ENCODE measurements at regions not wholly inside any gene's neighbourhood (a gene's known extent, or its start where the extent isn't known, plus 50 kb on each side); places are given as distances from the start of the nearest gene placed in this dataset.

DNA sequence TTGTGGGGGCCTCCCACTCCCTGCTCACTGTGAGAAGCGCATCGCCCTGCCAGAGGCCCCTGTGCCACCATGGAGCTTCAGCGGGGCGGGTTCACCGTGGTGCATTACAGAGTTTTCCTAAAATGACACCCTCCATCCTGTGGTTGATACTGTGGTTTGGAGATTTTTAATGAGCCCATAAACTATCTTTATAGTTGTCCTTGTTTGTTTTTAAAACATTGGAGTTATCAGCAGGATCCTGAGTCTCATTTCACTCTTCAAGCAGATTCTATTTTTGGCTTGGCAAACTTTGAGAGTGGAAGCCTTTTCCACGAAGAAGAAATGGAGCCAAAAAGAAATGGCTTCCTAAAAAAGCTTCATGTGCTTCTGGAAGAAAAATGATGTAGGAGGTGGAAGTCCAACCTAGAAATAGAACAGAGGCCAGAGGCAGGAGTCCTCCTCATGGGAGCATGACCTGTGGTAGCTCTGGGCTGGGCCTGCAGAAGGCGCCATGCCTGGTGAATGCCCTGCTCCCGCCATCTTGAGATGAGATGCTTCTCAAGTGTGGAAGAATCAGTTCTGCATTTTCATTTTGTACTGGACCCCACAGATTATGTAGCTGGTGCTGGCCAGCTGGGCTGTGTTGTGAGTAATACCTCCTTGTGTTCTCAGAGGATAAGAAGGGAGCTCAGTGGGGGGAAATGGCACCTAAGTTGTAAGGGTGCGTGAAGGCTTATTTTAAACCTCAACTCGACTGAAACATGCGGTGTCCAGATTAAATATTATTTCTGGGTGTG is 79.0 kb upstream of the RAI14 start:
- Mint-ChIP-seq H3K4me1 (no peaks in the 10 kb centered on the region), H3K27me3 (ENCODE audit: low read depth in 3 of 3) (peaks cover 0 to 11% (median 0%) of the 10 kb centered on the region in 3 donors), H3K27ac (no peak overlapping the region), H3K36me3 (no peaks in the 10 kb centered on the region), H3K4me3 (no peak overlapping the region), H3K9me3 (peaks cover 0 to 30% (median 10%) of the 10 kb centered on the region in 7 donors)
- H3K9ac ChIP-seq (ENCODE audit: insufficient read depth, low read length, poor library complexity, severe bottlenecking), result no peak overlapping the region
- no peaks in the 10 kb centered on the region for H3K27me3 ChIP-seq (ENCODE audit: control insufficient read depth in 2 of 2, insufficient read depth in 2 of 2, low read length in 2 of 2)
- H3K4me2 ChIP-seq (replicated peaks; ENCODE audit: extremely low read depth, low read length, poor library complexity, severe bottlenecking), result no peak overlapping the region
- no peak for DNase-seq
- TF ChIP-seq, protein P1, sequence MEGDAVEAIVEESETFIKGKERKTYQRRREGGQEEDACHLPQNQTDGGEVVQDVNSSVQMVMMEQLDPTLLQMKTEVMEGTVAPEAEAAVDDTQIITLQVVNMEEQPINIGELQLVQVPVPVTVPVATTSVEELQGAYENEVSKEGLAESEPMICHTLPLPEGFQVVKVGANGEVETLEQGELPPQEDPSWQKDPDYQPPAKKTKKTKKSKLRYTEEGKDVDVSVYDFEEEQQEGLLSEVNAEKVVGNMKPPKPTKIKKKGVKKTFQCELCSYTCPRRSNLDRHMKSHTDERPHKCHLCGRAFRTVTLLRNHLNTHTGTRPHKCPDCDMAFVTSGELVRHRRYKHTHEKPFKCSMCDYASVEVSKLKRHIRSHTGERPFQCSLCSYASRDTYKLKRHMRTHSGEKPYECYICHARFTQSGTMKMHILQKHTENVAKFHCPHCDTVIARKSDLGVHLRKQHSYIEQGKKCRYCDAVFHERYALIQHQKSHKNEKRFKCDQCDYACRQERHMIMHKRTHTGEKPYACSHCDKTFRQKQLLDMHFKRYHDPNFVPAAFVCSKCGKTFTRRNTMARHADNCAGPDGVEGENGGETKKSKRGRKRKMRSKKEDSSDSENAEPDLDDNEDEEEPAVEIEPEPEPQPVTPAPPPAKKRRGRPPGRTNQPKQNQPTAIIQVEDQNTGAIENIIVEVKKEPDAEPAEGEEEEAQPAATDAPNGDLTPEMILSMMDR (IDR thresholded peaks at IDR 0.05), result no peak
- no peaks in the 10 kb centered on the region for H3K4me1 ChIP-seq (ENCODE audit: control insufficient read depth in 1 of 2, insufficient read depth in 2 of 2, low read length in 2 of 2)
- intact Hi-C loops (cut with micrococcal nuclease), result no loop called here
- no peaks in the 10 kb centered on the region for H3K36me3 ChIP-seq (replicated peaks in 1 of 2; ENCODE audit: control insufficient read depth in 1 of 2, insufficient read depth in 2 of 2, low read length in 2 of 2)
- no peak overlapping the region for H2AFZ ChIP-seq (ENCODE audit: insufficient read depth, low read depth, low read length, poor library complexity, severe bottlenecking)
- H3K27ac ChIP-seq (ENCODE audit: low read depth in 1 of 2, low read length in 2 of 2), result no peak overlapping the region
- H3K79me2 ChIP-seq (ENCODE audit: insufficient read depth, low read length), result no peaks in the 10 kb centered on the region
- H3K4me3 ChIP-seq (replicated peaks in 1 of 3; ENCODE audit: low read depth in 2 of 3, low read length in 3 of 3), result no peak overlapping the region
- WGBS (ENCODE audit: insufficient coverage), result 100% methylated on average over 2 of the region's 11 CpGs
- H4K20me1 ChIP-seq (ENCODE audit: insufficient read depth, low read length), result no peaks in the 10 kb centered on the region
- H3K9me3 ChIP-seq (replicated peaks in 1 of 2; ENCODE audit: control insufficient read depth in 1 of 2, insufficient read depth in 1 of 2, low read length in 2 of 2), result peaks cover 0 to 15% of the 10 kb centered on the region in 2 donors

DNA sequence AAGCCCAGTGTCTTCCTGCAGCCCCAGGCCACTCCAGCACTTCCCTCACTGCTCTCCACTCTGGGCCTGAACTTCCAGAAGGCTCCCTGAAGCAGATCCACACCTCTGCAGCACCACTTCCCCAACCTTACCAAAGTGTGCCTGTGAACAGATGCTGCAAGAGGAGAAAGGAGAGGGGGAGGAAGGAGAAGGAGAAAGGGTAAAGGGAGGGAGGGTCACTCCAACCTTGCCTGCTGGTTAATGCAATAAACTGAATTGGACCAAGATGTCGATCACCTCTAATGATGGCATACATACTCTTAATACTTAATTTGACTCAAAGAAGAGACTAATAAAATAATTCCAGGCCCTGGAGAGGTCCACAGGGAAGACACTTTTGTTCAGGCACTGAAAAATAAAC is 77.2 kb upstream of the RAI14 start:
- Histone ChIP-seq H3K27ac (ENCODE audit: low read depth in 1 of 2, low read length in 2 of 2) (no peak overlapping the region), H4K20me1 (ENCODE audit: insufficient read depth, low read length) (no peaks in the 10 kb centered on the region), H3K79me2 (ENCODE audit: insufficient read depth, low read length) (no peaks in the 10 kb centered on the region), H3K27me3 (ENCODE audit: control insufficient read depth in 2 of 2, insufficient read depth in 2 of 2, low read length in 2 of 2) (no peaks in the 10 kb centered on the region), H3K9me3 (replicated peaks in 1 of 2; ENCODE audit: control insufficient read depth in 1 of 2, insufficient read depth in 1 of 2, low read length in 2 of 2) (peaks cover 0 to 15% of the 10 kb centered on the region in 2 donors), H3K4me2 (replicated peaks; ENCODE audit: extremely low read depth, low read length, poor library complexity, severe bottlenecking) (no peak overlapping the region), H3K9ac (ENCODE audit: insufficient read depth, low read length, poor library complexity, severe bottlenecking) (no peak overlapping the region), H3K4me1 (ENCODE audit: control insufficient read depth in 1 of 2, insufficient read depth in 2 of 2, low read length in 2 of 2) (peaks cover 0 to 3% of the 10 kb centered on the region in 2 donors), H3K36me3 (replicated peaks in 1 of 2; ENCODE audit: control insufficient read depth in 1 of 2, insufficient read depth in 2 of 2, low read length in 2 of 2) (no peaks in the 10 kb centered on the region), H2AFZ (ENCODE audit: insufficient read depth, low read depth, low read length, poor library complexity, severe bottlenecking) (no peak overlapping the region), H3K4me3 (replicated peaks in 1 of 3; ENCODE audit: low read depth in 2 of 3, low read length in 3 of 3) (no peak overlapping the region)
- no peak for DNase-seq
- TF ChIP-seq, protein P1 (IDR thresholded peaks at IDR 0.05), result no peak
- Mint-ChIP-seq H3K36me3 (no peaks in the 10 kb centered on the region), H3K27me3 (ENCODE audit: low read depth in 3 of 3) (peaks cover 0 to 11% (median 0%) of the 10 kb centered on the region in 3 donors), H3K27ac (no peak overlapping the region), H3K4me1 (peaks cover 2% of the 10 kb centered on the region), H3K4me3 (no peak overlapping the region), H3K9me3 (peaks cover 0 to 30% (median 10%) of the 10 kb centered on the region in 7 donors)
- intact Hi-C loops (cut with micrococcal nuclease), result no loop called here
- WGBS (ENCODE audit: insufficient coverage), result no CpG with 5 or more reads among the region's 1 CpG

Data from CD14-positive monocyte (primary cell).